ENCODE measurements at regions not wholly inside any gene's neighbourhood (a gene's known extent, or its start where the extent isn't known, plus 50 kb on each side); places are given as distances from the start of the nearest gene placed in this dataset.

DNA sequence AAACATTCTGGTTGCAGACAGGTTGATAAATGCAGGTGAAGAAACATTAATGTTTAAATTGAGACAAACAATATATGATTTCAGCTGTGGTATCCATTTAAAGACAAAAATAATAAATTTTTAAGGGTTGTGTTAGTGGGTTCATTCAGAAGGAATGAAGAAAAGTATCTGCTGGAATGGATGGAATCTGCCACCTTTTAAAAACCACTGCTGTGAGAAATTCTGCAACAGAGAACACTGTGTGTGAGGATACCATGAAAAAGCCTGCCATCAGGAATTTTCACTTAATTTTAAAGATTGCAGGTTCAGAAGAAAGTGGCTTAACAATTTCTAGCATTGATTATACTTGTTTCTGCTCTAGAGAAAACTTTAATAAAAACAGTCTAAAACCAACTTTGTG, 184.6 kb upstream of the SOX5 start:
- no peak for ATAC-seq
- Histone ChIP-seq H3K79me2 (ENCODE audit: insufficient read depth, low read length) (no peaks in the 10 kb centered on the region), H3K27me3 (ENCODE audit: insufficient read depth, low read length) (no peaks in the 10 kb centered on the region), H3K4me3 (replicated peaks in 1 of 2; ENCODE audit: low read depth in 1 of 2, low read length in 2 of 2) (no peak overlapping the region), H3K27ac (ENCODE audit: low read depth, low read length) (no peak overlapping the region), H3K9me2 (ENCODE audit: insufficient read depth) (no peaks in the 10 kb centered on the region), H3K4me2 (ENCODE audit: low read length) (no peak overlapping the region), H3K9ac (ENCODE audit: low read length) (no peak overlapping the region), H3K4me1 (ENCODE audit: control insufficient read depth in 1 of 2, insufficient read depth in 2 of 2, low read length in 2 of 2) (no peaks in the 10 kb centered on the region), H3K9me3 (ENCODE audit: control insufficient read depth in 1 of 2, insufficient read depth in 1 of 2, low read depth in 1 of 2, low read length in 2 of 2) (peaks cover 6 to 16% of the 10 kb centered on the region in 2 experiments; a peak in 2 of 4 replicates), H4K20me1 (ENCODE audit: insufficient read depth) (no peaks in the 10 kb centered on the region), H3K36me3 (ENCODE audit: control insufficient read depth in 1 of 2, insufficient read depth in 2 of 2, low read length in 2 of 2) (no peaks in the 10 kb centered on the region), H2AFZ (ENCODE audit: low read depth, low read length, poor library complexity, severe bottlenecking) (no peak overlapping the region)
- DNase-seq (ENCODE audit: low read depth, low spot score): no peak
- CTCF ChIA-PET: no interaction called here
- no TSS peak for BruUV-seq (replicated peaks)
- TF ChIP-seq ZNF274 (IDR thresholded peaks at IDR 0.05; ENCODE audit: low read depth, low read length) (no peak), EZH2phosphoT487 (IDR thresholded peaks at IDR 0.05; ENCODE audit: borderline replicate concordance) (no peak), TCF7L2 (IDR thresholded peaks at IDR 0.05; ENCODE audit: borderline replicate concordance, extremely low read depth, insufficient read depth, insufficient read length) (no peak), JUND (IDR thresholded peaks at IDR 0.05) (no peak), CEBPB (IDR thresholded peaks at IDR 0.05; ENCODE audit: low read depth) (no peak)
- TF ChIP-seq, protein P1, sequence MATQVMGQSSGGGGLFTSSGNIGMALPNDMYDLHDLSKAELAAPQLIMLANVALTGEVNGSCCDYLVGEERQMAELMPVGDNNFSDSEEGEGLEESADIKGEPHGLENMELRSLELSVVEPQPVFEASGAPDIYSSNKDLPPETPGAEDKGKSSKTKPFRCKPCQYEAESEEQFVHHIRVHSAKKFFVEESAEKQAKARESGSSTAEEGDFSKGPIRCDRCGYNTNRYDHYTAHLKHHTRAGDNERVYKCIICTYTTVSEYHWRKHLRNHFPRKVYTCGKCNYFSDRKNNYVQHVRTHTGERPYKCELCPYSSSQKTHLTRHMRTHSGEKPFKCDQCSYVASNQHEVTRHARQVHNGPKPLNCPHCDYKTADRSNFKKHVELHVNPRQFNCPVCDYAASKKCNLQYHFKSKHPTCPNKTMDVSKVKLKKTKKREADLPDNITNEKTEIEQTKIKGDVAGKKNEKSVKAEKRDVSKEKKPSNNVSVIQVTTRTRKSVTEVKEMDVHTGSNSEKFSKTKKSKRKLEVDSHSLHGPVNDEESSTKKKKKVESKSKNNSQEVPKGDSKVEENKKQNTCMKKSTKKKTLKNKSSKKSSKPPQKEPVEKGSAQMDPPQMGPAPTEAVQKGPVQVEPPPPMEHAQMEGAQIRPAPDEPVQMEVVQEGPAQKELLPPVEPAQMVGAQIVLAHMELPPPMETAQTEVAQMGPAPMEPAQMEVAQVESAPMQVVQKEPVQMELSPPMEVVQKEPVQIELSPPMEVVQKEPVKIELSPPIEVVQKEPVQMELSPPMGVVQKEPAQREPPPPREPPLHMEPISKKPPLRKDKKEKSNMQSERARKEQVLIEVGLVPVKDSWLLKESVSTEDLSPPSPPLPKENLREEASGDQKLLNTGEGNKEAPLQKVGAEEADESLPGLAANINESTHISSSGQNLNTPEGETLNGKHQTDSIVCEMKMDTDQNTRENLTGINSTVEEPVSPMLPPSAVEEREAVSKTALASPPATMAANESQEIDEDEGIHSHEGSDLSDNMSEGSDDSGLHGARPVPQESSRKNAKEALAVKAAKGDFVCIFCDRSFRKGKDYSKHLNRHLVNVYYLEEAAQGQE (IDR thresholded peaks at IDR 0.05; ENCODE audit: low read depth): no peak
- RAD21 ChIA-PET (ENCODE audit: low non-redundant PET in 1 of 2, low total read pairs in 2 of 2, uncharacterized antibody in 2 of 2, unreplicated experiment in 2 of 2): no interaction called here
- intact Hi-C loops (cut with micrococcal nuclease): no loop called here
- POLR2A ChIA-PET: no interaction called here

DNA sequence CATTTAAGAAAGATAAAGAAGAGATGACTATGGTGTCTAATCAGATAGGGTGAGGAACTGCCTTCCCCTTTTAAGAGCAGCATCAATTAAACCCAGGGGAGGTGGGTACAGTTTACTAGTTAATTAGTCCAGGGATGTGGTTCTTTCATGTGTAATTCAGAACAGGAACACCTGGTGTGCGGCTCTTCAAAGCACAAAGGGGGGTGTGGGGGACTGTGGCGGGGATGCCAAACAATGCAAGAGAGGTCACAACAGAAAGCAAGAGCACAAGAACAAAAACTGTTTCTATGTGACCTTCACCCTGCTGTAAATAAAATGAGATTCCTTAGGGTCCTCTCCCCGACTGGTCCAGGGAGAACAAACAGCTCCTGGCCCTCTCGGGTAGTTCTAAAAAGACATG, 183.9 kb upstream of the SOX5 start:
- no peak overlapping the region for H2AFZ ChIP-seq (ENCODE audit: low read depth, low read length, poor library complexity, severe bottlenecking)
- no peaks in the 10 kb centered on the region for H3K9me2 ChIP-seq (ENCODE audit: insufficient read depth)
- POLR2A ChIA-PET: no interaction called here
- H3K4me2 ChIP-seq (ENCODE audit: low read length): no peak overlapping the region
- no peak overlapping the region for H3K27ac ChIP-seq (ENCODE audit: low read depth, low read length)
- H3K9ac ChIP-seq (ENCODE audit: low read length): no peak overlapping the region
- H3K36me3 ChIP-seq (ENCODE audit: control insufficient read depth in 1 of 2, insufficient read depth in 2 of 2, low read length in 2 of 2): no peaks in the 10 kb centered on the region
- CTCF ChIA-PET: no interaction called here
- H4K20me1 ChIP-seq (ENCODE audit: insufficient read depth): no peaks in the 10 kb centered on the region
- no peaks in the 10 kb centered on the region for H3K27me3 ChIP-seq (ENCODE audit: insufficient read depth, low read length)
- no peak for TF ChIP-seq POLR2A (IDR thresholded peaks at IDR 0.05; ENCODE audit: borderline replicate concordance, extremely low read depth, insufficient read depth, insufficient read length)
- TF ChIP-seq, protein P2, sequence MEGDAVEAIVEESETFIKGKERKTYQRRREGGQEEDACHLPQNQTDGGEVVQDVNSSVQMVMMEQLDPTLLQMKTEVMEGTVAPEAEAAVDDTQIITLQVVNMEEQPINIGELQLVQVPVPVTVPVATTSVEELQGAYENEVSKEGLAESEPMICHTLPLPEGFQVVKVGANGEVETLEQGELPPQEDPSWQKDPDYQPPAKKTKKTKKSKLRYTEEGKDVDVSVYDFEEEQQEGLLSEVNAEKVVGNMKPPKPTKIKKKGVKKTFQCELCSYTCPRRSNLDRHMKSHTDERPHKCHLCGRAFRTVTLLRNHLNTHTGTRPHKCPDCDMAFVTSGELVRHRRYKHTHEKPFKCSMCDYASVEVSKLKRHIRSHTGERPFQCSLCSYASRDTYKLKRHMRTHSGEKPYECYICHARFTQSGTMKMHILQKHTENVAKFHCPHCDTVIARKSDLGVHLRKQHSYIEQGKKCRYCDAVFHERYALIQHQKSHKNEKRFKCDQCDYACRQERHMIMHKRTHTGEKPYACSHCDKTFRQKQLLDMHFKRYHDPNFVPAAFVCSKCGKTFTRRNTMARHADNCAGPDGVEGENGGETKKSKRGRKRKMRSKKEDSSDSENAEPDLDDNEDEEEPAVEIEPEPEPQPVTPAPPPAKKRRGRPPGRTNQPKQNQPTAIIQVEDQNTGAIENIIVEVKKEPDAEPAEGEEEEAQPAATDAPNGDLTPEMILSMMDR (IDR thresholded peaks at IDR 0.05 in 2 of 3, conservative IDR thresholded peaks at IDR 0.05 in 1 of 3; ENCODE audit: borderline replicate concordance in 1 of 3, insufficient read depth in 1 of 3, low read depth in 2 of 3, low read length in 2 of 3): no peak
- TF ChIP-seq ATF3 (IDR thresholded peaks at IDR 0.05): no peak
- TF ChIP-seq, protein P3, sequence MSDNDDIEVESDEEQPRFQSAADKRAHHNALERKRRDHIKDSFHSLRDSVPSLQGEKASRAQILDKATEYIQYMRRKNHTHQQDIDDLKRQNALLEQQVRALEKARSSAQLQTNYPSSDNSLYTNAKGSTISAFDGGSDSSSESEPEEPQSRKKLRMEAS (IDR thresholded peaks at IDR 0.05): no peak
- no peak for TF ChIP-seq EZH2phosphoT487 (IDR thresholded peaks at IDR 0.05; ENCODE audit: borderline replicate concordance)
- no peak for TF ChIP-seq RAD21 (IDR thresholded peaks at IDR 0.05; ENCODE audit: low read depth)
- no peak for TF ChIP-seq JUND (IDR thresholded peaks at IDR 0.05)
- TF ChIP-seq SRF (IDR thresholded peaks at IDR 0.05; ENCODE audit: low read depth): no peak
- TF ChIP-seq POLR2AphosphoS5 (IDR thresholded peaks at IDR 0.05; ENCODE audit: low read depth, low read length): no peak
- TF ChIP-seq CEBPB (IDR thresholded peaks at IDR 0.05; ENCODE audit: low read depth): no peak
- BruUV-seq (replicated peaks): no TSS peak
- H3K9me3 ChIP-seq (ENCODE audit: control insufficient read depth in 1 of 2, insufficient read depth in 1 of 2, low read depth in 1 of 2, low read length in 2 of 2): peaks cover 8 to 16% of the 10 kb centered on the region in 2 experiments; a peak in 2 of 4 replicates
- no peak for DNase-seq (ENCODE audit: low read depth, low spot score)
- no peaks in the 10 kb centered on the region for H3K4me1 ChIP-seq (ENCODE audit: control insufficient read depth in 1 of 2, insufficient read depth in 2 of 2, low read length in 2 of 2)
- ATAC-seq: no peak
- RAD21 ChIA-PET (ENCODE audit: low non-redundant PET in 1 of 2, low total read pairs in 2 of 2, uncharacterized antibody in 2 of 2, unreplicated experiment in 2 of 2): no interaction called here
- H3K4me3 ChIP-seq (replicated peaks in 1 of 2; ENCODE audit: low read depth in 1 of 2, low read length in 2 of 2): no peak overlapping the region
- no peaks in the 10 kb centered on the region for H3K79me2 ChIP-seq (ENCODE audit: insufficient read depth, low read length)
- intact Hi-C loops (cut with micrococcal nuclease): no loop called here

All from HCT116 (cell line).